GM23338 (cell line): ENCODE measurements at regions not wholly inside any gene's neighbourhood (a gene's known extent, or its start where the extent isn't known, plus 50 kb on each side); places are given as distances from the start of the nearest gene placed in this dataset.

Experiments
- ATAC-seq: fragments of 200-7000 bp; cut with Tn5 transposase; 3 replicates; pipeline ENCODE4 v1.9.1; 2020
- DNase-seq: peaks from one replicate; pipeline ENCODE4 v3.0.0-alpha.2; 2015; ENCODE audit warnings: low spot score
- H2AFZ ChIP-seq: fragments of 200-600 bp; sonication (generic); 2 replicates; pipeline ENCODE4 v1.8.0; 2016; ENCODE audit warnings: antibody characterized with exemption, mild to moderate bottlenecking, moderate library complexity
- H3F3A ChIP-seq: fragments of 200-600 bp; sonication (generic); replicated peaks from 2 replicates; pipeline ENCODE4 v1.8.0; 2017; ENCODE audit warnings: antibody characterized with exemption, mixed run types, low read depth
- H3K27ac ChIP-seq: fragments of 200-600 bp; sonication (generic); 2 replicates; pipeline ENCODE4 v1.6.1; 2016; ENCODE audit warnings: low read depth
- H3K27me3 ChIP-seq: fragments of 200-600 bp; sonication (generic); 2 replicates; pipeline ENCODE4 v1.8.0; 2016; ENCODE audit warnings: mild to moderate bottlenecking, mixed run types, moderate library complexity; ENCODE audit not compliant: insufficient read depth
- H3K36me3 ChIP-seq: fragments of 200-600 bp; sonication (generic); 2 replicates; pipeline ENCODE4 v1.8.0; 2016; ENCODE audit warnings: mild to moderate bottlenecking; ENCODE audit not compliant: insufficient read depth
- H3K4me1 ChIP-seq: fragments of 200-600 bp; sonication (generic); 2 replicates; pipeline ENCODE4 v1.8.0; 2016; ENCODE audit warnings: mild to moderate bottlenecking, moderate library complexity; ENCODE audit not compliant: insufficient read depth
- H3K4me2 ChIP-seq: fragments of 200-600 bp; sonication (generic); 2 replicates; pipeline ENCODE4 v1.7.1; 2017; ENCODE audit warnings: mixed run types
- H3K4me3 ChIP-seq: fragments of 200-600 bp; sonication (generic); 2 replicates; pipeline ENCODE4 v1.6.1; 2016; ENCODE audit warnings: mixed run types
- H3K79me2 ChIP-seq: fragments of 200-600 bp; sonication (generic); replicated peaks from 2 replicates; pipeline ENCODE4 v1.8.0; 2017; ENCODE audit warnings: mild to moderate bottlenecking; ENCODE audit not compliant: insufficient read depth
- H3K9me2 ChIP-seq: fragments of 200-600 bp; sonication (generic); 2 replicates; pipeline ENCODE4 v1.8.0; 2017; ENCODE audit not compliant: insufficient read depth
- H4K20me1 ChIP-seq: fragments of 200-600 bp; sonication (generic); replicated peaks from 2 replicates; pipeline ENCODE4 v1.8.0; 2017; ENCODE audit warnings: mild to moderate bottlenecking; ENCODE audit not compliant: insufficient read depth
- H3K27ac Mint-ChIP-seq: 2 replicates; pipeline ENCODE4 v1.8.0; 2020; ENCODE audit warnings: inconsistent platforms, mild to moderate bottlenecking, moderate library complexity, mixed read lengths
- H3K27me3 Mint-ChIP-seq: 3 replicates; pipeline ENCODE4 v1.8.0; 2022; ENCODE audit warnings: low read depth, mild to moderate bottlenecking, moderate library complexity, mixed read lengths, inconsistent platforms; ENCODE audit not compliant: insufficient read depth, poor library complexity
- H3K36me3 Mint-ChIP-seq: 3 replicates; pipeline ENCODE4 v1.8.0; 2021; ENCODE audit warnings: low read depth, mild to moderate bottlenecking, inconsistent platforms, moderate library complexity, mixed read lengths
- H3K4me1 Mint-ChIP-seq: 3 replicates; pipeline ENCODE4 v1.8.0; 2020; ENCODE audit warnings: mild to moderate bottlenecking, inconsistent platforms, mixed read lengths
- H3K4me3 Mint-ChIP-seq: 3 replicates; pipeline ENCODE4 v1.8.0; 2021; ENCODE audit warnings: moderate library complexity, mild to moderate bottlenecking, inconsistent platforms, mixed read lengths
- H3K9me3 Mint-ChIP-seq: 3 replicates; pipeline ENCODE4 v1.8.0; 2020; ENCODE audit warnings: moderate library complexity, mild to moderate bottlenecking, inconsistent platforms, mixed read lengths
- CREB1 ChIP-seq: fragments of 250-450 bp; sonication (Bioruptor Pico); IDR thresholded peaks from 2 replicates; pipeline ENCODE4 v1.5.0; 2020; ENCODE audit warnings: low read depth, mild to moderate bottlenecking, moderate library complexity
- JUNB ChIP-seq: IDR thresholded peaks from one replicate; pipeline ENCODE4 v1.6.1; 2016; ENCODE audit warnings: antibody characterized with exemption; ENCODE audit not compliant: unreplicated experiment
- NANOG ChIP-seq: IDR thresholded peaks from 2 replicates; pipeline ENCODE4 v1.6.1; 2016; ENCODE audit warnings: antibody characterized with exemption, borderline replicate concordance
- POLR2AphosphoS5 ChIP-seq: IDR thresholded peaks from 2 replicates; pipeline ENCODE4 v1.6.1; 2016; ENCODE audit warnings: antibody characterized with exemption, low read depth
- ZNF114 ChIP-seq: fragments of 250-450 bp; sonication (Bioruptor Pico); IDR thresholded peaks from 2 replicates; pipeline ENCODE4 v1.5.0; 2020; ENCODE audit warnings: mild to moderate bottlenecking, moderate library complexity
- ZNF331 ChIP-seq: fragments of 250-450 bp; sonication (Bioruptor Pico); IDR thresholded peaks from 2 replicates; pipeline ENCODE4 v1.5.0; 2020; ENCODE audit warnings: low read depth, mild to moderate bottlenecking, moderate library complexity
- TF ChIP-seq, protein P1 (sequence below), 2 experiments: fragments of 200-600 bp in 1 of 2; sonication (generic) in 1 of 2; conservative IDR thresholded peaks; 2 replicates each; pipeline versions ENCODE4 v1.5.1 to v1.6.1; 2016 to 2017; ENCODE audit warnings: antibody characterized with exemption in 2 of 2, low read depth in 2 of 2, mild to moderate bottlenecking in 2 of 2, moderate library complexity in 1 of 2
- TF ChIP-seq, protein P2 (sequence below): IDR thresholded peaks from one replicate; pipeline ENCODE4 v1.6.1; 2018; ENCODE audit warnings: antibody characterized with exemption; ENCODE audit not compliant: unreplicated experiment
- TF ChIP-seq, protein P3 (sequence below): fragments of 250-450 bp; sonication (Bioruptor Pico); IDR thresholded peaks from 2 replicates; pipeline ENCODE4 v1.5.0; 2020; ENCODE audit warnings: mild to moderate bottlenecking, moderate library complexity
- TF ChIP-seq, protein P4 (sequence below): IDR thresholded peaks from 2 replicates; pipeline ENCODE4 v1.6.1; 2016; ENCODE audit warnings: antibody characterized with exemption

- H3K4me1 Mint-ChIP-seq: peaks cover 6% of the 10 kb centered on the region; the same call in 1 of the 3 replicates
- H3K27ac ChIP-seq: no peak overlapping the region
- H3K9me3 Mint-ChIP-seq: no peaks in the 10 kb centered on the region; the same call in 1 of the 3 replicates
- H3K27ac Mint-ChIP-seq: no peak overlapping the region
- H3F3A ChIP-seq: no peaks in the 10 kb centered on the region
- no peak overlapping the region for H3K4me3 ChIP-seq
- H3K79me2 ChIP-seq: no peaks in the 10 kb centered on the region
- H3K36me3 Mint-ChIP-seq: no peaks in the 10 kb centered on the region; the same call in 2 of the 3 replicates
- no peaks in the 10 kb centered on the region for H3K9me2 ChIP-seq
- H3K27me3 ChIP-seq: no peaks in the 10 kb centered on the region
- H3K4me1 ChIP-seq: 0 out of 2 replicates have a peak, but pooled peaks cover 10% of the 10 kb centered on the region
- TF ChIP-seq ZNF331 (CRISPR knock-in tag) (no peak), NANOG (no peak), JUNB (no peak), ZNF114 (CRISPR knock-in tag) (no peak), POLR2AphosphoS5 (no peak), CREB1 (no peak)
- TF ChIP-seq, protein P1, sequence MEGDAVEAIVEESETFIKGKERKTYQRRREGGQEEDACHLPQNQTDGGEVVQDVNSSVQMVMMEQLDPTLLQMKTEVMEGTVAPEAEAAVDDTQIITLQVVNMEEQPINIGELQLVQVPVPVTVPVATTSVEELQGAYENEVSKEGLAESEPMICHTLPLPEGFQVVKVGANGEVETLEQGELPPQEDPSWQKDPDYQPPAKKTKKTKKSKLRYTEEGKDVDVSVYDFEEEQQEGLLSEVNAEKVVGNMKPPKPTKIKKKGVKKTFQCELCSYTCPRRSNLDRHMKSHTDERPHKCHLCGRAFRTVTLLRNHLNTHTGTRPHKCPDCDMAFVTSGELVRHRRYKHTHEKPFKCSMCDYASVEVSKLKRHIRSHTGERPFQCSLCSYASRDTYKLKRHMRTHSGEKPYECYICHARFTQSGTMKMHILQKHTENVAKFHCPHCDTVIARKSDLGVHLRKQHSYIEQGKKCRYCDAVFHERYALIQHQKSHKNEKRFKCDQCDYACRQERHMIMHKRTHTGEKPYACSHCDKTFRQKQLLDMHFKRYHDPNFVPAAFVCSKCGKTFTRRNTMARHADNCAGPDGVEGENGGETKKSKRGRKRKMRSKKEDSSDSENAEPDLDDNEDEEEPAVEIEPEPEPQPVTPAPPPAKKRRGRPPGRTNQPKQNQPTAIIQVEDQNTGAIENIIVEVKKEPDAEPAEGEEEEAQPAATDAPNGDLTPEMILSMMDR (conservative IDR thresholded peaks at IDR 0.05; ENCODE audit: low read depth in 2 of 2): no peak
- TF ChIP-seq, protein P2, sequence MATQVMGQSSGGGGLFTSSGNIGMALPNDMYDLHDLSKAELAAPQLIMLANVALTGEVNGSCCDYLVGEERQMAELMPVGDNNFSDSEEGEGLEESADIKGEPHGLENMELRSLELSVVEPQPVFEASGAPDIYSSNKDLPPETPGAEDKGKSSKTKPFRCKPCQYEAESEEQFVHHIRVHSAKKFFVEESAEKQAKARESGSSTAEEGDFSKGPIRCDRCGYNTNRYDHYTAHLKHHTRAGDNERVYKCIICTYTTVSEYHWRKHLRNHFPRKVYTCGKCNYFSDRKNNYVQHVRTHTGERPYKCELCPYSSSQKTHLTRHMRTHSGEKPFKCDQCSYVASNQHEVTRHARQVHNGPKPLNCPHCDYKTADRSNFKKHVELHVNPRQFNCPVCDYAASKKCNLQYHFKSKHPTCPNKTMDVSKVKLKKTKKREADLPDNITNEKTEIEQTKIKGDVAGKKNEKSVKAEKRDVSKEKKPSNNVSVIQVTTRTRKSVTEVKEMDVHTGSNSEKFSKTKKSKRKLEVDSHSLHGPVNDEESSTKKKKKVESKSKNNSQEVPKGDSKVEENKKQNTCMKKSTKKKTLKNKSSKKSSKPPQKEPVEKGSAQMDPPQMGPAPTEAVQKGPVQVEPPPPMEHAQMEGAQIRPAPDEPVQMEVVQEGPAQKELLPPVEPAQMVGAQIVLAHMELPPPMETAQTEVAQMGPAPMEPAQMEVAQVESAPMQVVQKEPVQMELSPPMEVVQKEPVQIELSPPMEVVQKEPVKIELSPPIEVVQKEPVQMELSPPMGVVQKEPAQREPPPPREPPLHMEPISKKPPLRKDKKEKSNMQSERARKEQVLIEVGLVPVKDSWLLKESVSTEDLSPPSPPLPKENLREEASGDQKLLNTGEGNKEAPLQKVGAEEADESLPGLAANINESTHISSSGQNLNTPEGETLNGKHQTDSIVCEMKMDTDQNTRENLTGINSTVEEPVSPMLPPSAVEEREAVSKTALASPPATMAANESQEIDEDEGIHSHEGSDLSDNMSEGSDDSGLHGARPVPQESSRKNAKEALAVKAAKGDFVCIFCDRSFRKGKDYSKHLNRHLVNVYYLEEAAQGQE: no peak
- TF ChIP-seq, protein P3, sequence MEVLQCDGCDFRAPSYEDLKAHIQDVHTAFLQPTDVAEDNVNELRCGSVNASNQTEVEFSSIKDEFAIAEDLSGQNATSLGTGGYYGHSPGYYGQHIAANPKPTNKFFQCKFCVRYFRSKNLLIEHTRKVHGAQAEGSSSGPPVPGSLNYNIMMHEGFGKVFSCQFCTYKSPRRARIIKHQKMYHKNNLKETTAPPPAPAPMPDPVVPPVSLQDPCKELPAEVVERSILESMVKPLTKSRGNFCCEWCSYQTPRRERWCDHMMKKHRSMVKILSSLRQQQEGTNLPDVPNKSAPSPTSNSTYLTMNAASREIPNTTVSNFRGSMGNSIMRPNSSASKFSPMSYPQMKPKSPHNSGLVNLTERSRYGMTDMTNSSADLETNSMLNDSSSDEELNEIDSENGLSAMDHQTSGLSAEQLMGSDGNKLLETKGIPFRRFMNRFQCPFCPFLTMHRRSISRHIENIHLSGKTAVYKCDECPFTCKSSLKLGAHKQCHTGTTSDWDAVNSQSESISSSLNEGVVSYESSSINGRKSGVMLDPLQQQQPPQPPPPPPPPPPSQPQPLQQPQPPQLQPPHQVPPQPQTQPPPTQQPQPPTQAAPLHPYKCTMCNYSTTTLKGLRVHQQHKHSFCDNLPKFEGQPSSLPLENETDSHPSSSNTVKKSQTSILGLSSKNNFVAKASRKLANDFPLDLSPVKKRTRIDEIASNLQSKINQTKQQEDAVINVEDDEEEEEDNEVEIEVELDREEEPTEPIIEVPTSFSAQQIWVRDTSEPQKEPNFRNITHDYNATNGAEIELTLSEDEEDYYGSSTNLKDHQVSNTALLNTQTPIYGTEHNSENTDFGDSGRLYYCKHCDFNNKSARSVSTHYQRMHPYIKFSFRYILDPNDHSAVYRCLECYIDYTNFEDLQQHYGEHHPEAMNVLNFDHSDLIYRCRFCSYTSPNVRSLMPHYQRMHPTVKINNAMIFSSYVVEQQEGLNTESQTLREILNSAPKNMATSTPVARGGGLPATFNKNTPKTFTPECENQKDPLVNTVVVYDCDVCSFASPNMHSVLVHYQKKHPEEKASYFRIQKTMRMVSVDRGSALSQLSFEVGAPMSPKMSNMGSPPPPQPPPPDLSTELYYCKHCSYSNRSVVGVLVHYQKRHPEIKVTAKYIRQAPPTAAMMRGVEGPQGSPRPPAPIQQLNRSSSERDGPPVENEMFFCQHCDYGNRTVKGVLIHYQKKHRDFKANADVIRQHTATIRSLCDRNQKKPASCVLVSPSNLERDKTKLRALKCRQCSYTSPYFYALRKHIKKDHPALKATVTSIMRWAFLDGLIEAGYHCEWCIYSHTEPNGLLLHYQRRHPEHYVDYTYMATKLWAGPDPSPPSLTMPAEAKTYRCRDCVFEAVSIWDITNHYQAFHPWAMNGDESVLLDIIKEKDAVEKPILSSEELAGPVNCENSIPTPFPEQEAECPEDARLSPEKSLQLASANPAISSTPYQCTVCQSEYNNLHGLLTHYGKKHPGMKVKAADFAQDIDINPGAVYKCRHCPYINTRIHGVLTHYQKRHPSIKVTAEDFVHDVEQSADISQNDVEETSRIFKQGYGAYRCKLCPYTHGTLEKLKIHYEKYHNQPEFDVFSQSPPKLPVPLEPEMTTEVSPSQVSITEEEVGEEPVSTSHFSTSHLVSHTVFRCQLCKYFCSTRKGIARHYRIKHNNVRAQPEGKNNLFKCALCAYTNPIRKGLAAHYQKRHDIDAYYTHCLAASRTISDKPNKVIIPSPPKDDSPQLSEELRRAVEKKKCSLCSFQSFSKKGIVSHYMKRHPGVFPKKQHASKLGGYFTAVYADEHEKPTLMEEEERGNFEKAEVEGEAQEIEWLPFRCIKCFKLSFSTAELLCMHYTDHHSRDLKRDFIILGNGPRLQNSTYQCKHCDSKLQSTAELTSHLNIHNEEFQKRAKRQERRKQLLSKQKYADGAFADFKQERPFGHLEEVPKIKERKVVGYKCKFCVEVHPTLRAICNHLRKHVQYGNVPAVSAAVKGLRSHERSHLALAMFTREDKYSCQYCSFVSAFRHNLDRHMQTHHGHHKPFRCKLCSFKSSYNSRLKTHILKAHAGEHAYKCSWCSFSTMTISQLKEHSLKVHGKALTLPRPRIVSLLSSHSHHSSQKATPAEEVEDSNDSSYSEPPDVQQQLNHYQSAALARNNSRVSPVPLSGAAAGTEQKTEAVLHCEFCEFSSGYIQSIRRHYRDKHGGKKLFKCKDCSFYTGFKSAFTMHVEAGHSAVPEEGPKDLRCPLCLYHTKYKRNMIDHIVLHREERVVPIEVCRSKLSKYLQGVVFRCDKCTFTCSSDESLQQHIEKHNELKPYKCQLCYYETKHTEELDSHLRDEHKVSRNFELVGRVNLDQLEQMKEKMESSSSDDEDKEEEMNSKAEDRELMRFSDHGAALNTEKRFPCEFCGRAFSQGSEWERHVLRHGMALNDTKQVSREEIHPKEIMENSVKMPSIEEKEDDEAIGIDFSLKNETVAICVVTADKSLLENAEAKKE (CRISPR knock-in tag): no peak
- TF ChIP-seq, protein P4, sequence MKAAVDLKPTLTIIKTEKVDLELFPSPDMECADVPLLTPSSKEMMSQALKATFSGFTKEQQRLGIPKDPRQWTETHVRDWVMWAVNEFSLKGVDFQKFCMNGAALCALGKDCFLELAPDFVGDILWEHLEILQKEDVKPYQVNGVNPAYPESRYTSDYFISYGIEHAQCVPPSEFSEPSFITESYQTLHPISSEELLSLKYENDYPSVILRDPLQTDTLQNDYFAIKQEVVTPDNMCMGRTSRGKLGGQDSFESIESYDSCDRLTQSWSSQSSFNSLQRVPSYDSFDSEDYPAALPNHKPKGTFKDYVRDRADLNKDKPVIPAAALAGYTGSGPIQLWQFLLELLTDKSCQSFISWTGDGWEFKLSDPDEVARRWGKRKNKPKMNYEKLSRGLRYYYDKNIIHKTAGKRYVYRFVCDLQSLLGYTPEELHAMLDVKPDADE: no peak
- H2AFZ ChIP-seq: peak overlapping the region; percentile 9; the same call in 1 of the 2 replicates
- H4K20me1 ChIP-seq: no peaks in the 10 kb centered on the region
- ATAC-seq (no peak), DNase-seq (no peak)
- no peak overlapping the region for H3K4me2 ChIP-seq
- no peak overlapping the region for H3K4me3 Mint-ChIP-seq
- H3K27me3 Mint-ChIP-seq: no peaks in the 10 kb centered on the region
- H3K36me3 ChIP-seq: no peaks in the 10 kb centered on the region
Measured at GRCh38 chr2:176885001-176885643, 327.5 kb upstream of the HNRNPA3 start.
